ENCODE measurements at regions not wholly inside any gene's neighbourhood (a gene's known extent, or its start where the extent isn't known, plus 50 kb on each side); places are given as distances from the start of the nearest gene placed in this dataset.

- Histone ChIP-seq H3K4me1 (ENCODE audit: control insufficient read depth in 1 of 2, low read depth in 2 of 2) (no peaks in the 10 kb centered on the region), H3K27me3 (replicated peaks; ENCODE audit: insufficient read depth) (no peaks in the 10 kb centered on the region), H3K4me3 (no peak overlapping the region), H3K9me3 (no peaks in the 10 kb centered on the region), H3K36me3 (no peaks in the 10 kb centered on the region), H3K27ac (no peak overlapping the region)
- ATAC-seq (ENCODE audit: insufficient number of reproducible peaks, low FRiP score, low read depth) (no peak), DNase-seq (ENCODE audit: low spot score) (no peak)
- TF ChIP-seq, protein P1, sequence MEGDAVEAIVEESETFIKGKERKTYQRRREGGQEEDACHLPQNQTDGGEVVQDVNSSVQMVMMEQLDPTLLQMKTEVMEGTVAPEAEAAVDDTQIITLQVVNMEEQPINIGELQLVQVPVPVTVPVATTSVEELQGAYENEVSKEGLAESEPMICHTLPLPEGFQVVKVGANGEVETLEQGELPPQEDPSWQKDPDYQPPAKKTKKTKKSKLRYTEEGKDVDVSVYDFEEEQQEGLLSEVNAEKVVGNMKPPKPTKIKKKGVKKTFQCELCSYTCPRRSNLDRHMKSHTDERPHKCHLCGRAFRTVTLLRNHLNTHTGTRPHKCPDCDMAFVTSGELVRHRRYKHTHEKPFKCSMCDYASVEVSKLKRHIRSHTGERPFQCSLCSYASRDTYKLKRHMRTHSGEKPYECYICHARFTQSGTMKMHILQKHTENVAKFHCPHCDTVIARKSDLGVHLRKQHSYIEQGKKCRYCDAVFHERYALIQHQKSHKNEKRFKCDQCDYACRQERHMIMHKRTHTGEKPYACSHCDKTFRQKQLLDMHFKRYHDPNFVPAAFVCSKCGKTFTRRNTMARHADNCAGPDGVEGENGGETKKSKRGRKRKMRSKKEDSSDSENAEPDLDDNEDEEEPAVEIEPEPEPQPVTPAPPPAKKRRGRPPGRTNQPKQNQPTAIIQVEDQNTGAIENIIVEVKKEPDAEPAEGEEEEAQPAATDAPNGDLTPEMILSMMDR (IDR thresholded peaks at IDR 0.05) = no peak
Measured at GRCh38 chr2:33900610-33901009, 301.5 kb upstream of the FAM98A start.

GRCh38 chr2:33897741-33898140 is 298.6 kb upstream of the FAM98A start:
- Histone ChIP-seq H3K4me1 (ENCODE audit: control insufficient read depth in 1 of 2, low read depth in 2 of 2) (peaks cover 0 to 4% of the 10 kb centered on the region in 2 donors), H3K9me3 (no peaks in the 10 kb centered on the region), H3K36me3 (no peaks in the 10 kb centered on the region), H3K27me3 (replicated peaks; ENCODE audit: insufficient read depth) (no peaks in the 10 kb centered on the region), H3K27ac (no peak overlapping the region), H3K4me3 (no peak overlapping the region)
- DNase-seq (ENCODE audit: low spot score) (no peak), ATAC-seq (ENCODE audit: insufficient number of reproducible peaks, low FRiP score, low read depth) (no peak)
- TF ChIP-seq, protein P1 (IDR thresholded peaks at IDR 0.05) = no peak

DNA sequence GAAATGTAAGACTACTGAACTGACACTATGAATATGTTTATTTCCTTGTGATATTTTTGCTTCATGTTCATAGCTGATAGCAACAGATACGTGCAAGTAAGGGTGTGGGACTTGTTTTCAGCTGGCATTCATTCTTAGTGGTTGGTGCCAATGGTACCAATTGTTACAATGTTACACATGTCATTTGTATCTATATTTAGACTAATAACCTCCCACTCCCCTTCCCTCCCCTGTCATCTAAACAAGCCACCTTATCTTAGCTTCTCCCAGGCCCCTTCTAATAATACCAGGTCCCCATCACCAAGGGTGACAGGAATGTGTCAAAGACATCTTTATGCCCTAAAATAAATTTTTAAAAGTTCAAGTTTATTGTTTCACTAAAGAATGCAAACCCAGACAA is 294.7 kb upstream of the FAM98A start:
- Histone ChIP-seq H3K4me3 (no peak overlapping the region), H3K27ac (no peak overlapping the region), H3K4me1 (ENCODE audit: control insufficient read depth in 1 of 2, low read depth in 2 of 2) (peaks cover 0 to 13% of the 10 kb centered on the region in 2 donors), H3K27me3 (replicated peaks; ENCODE audit: insufficient read depth) (no peaks in the 10 kb centered on the region), H3K36me3 (no peaks in the 10 kb centered on the region), H3K9me3 (no peaks in the 10 kb centered on the region)
- ATAC-seq (ENCODE audit: insufficient number of reproducible peaks, low FRiP score, low read depth) (no peak), DNase-seq (ENCODE audit: low spot score) (no peak)
- TF ChIP-seq, protein P1 (IDR thresholded peaks at IDR 0.05) = no peak

GRCh38 chr2:33891616-33892015 is 292.5 kb upstream of the FAM98A start:
- Histone ChIP-seq H3K27ac (no peak overlapping the region), H3K9me3 (no peaks in the 10 kb centered on the region), H3K4me3 (no peak overlapping the region), H3K36me3 (no peaks in the 10 kb centered on the region), H3K27me3 (replicated peaks; ENCODE audit: insufficient read depth) (no peaks in the 10 kb centered on the region), H3K4me1 (ENCODE audit: control insufficient read depth in 1 of 2, low read depth in 2 of 2) (peaks cover 0 to 13% of the 10 kb centered on the region in 2 donors)
- ATAC-seq (ENCODE audit: insufficient number of reproducible peaks, low FRiP score, low read depth) = no peak
- DNase-seq (ENCODE audit: low spot score) = no peak
- TF ChIP-seq, protein P1 (IDR thresholded peaks at IDR 0.05) = no peak

DNA sequence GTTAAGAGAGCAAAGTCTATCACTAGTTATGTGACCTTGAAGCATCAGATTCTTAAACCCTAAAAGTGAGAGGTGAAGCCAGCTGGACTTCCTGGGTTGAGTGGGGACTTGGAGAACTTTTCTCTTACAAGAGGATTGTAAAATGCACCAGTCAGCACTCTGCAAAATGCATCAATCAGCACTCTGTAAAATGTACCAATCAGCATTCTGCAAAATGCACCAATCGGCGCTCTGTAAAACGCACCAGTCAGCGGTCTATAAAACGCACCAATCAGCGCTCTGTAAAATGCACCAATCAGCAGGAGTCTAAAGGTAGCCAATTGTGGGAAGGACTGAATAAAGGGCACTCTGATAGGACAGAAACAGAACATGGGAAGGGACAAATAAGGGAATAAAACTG is 291.6 kb upstream of the FAM98A start:
- ATAC-seq (ENCODE audit: insufficient number of reproducible peaks, low FRiP score, low read depth) (no peak), DNase-seq (ENCODE audit: low spot score) (no peak)
- no peak overlapping the region for H3K27ac ChIP-seq
- H3K36me3 ChIP-seq = no peaks in the 10 kb centered on the region
- H3K27me3 ChIP-seq (replicated peaks; ENCODE audit: insufficient read depth) = no peaks in the 10 kb centered on the region
- H3K9me3 ChIP-seq = no peaks in the 10 kb centered on the region
- TF ChIP-seq, protein P1 (IDR thresholded peaks at IDR 0.05) = no peak
- no peak overlapping the region for H3K4me3 ChIP-seq
- peaks cover 0 to 13% of the 10 kb centered on the region in 2 donors for H3K4me1 ChIP-seq (ENCODE audit: control insufficient read depth in 1 of 2, low read depth in 2 of 2)
